IMR-90 (cell line): ENCODE measurements at regions not wholly inside any gene's neighbourhood (a gene's known extent, or its start where the extent isn't known, plus 50 kb on each side); places are given as distances from the start of the nearest gene placed in this dataset.

Experiments used
- ATAC-seq: fragments of 200-7000 bp; cut with Tn5 transposase; 2 replicates; pipeline ENCODE4 v1.9.1; 2020; ENCODE audit warnings: low read depth, mild to moderate bottlenecking, moderate library complexity
- BruUV-seq: library from RNA; stranded (reverse); fragments of 400-500 nt; replicated peaks from 2 replicates; lab custom pipeline; 2021; lab: Mats Ljungman, UMichigan
- CTCF ChIA-PET: fragments of 300-600 bp; formaldehyde crosslinking; extraction: SDS; loops from one replicate; lab custom pipeline; 2021; ENCODE audit warnings: antibody characterized with exemption; lab: Yijun Ruan, JAX
- POLR2A ChIA-PET: fragments of 300-600 bp; sonication (Branson Sonifier 250); formaldehyde crosslinking; loops from one replicate; lab custom pipeline; 2022; ENCODE audit warnings: antibody characterized with exemption; ENCODE audit not compliant: unreplicated experiment; lab: Charles Lee
- DNase-seq: peaks from one replicate; pipeline ENCODE4 v3.0.0; 2013
- H2AFZ ChIP-seq: replicated peaks from 2 replicates; pipeline ENCODE3; 2013; ENCODE audit warnings: low read length, mild to moderate bottlenecking; ENCODE audit not compliant: poor library complexity
- H2AK5ac ChIP-seq: 2 replicates; pipeline ENCODE4 v1.6.1; 2013; ENCODE audit warnings: low read depth, low read length, inconsistent platforms
- H2AK9ac ChIP-seq: replicated peaks from 2 replicates; pipeline ENCODE3; 2013; ENCODE audit warnings: mild to moderate bottlenecking, low read depth, low read length, moderate library complexity; ENCODE audit not compliant: poor library complexity
- H2BK120ac ChIP-seq: 2 replicates; pipeline ENCODE4 v1.6.1; 2013; ENCODE audit warnings: low read depth, low read length, inconsistent platforms
- H2BK15ac ChIP-seq: 3 replicates; pipeline ENCODE4 v1.6.1; 2013; ENCODE audit warnings: low read depth, low read length, inconsistent platforms
- H2BK20ac ChIP-seq: 2 replicates; pipeline ENCODE4 v1.6.1; 2013; ENCODE audit warnings: low read depth, mild to moderate bottlenecking, inconsistent platforms, low read length, moderate library complexity
- H2BK5ac ChIP-seq: 2 replicates; pipeline ENCODE4 v1.6.1; 2013; ENCODE audit warnings: mild to moderate bottlenecking, low read depth, low read length, inconsistent platforms; ENCODE audit not compliant: poor library complexity, severe bottlenecking
- H3K14ac ChIP-seq: replicated peaks from 2 replicates; pipeline ENCODE4 v1.6.1; 2013; ENCODE audit warnings: low read depth, low read length, inconsistent platforms
- H3K18ac ChIP-seq: 2 replicates; pipeline ENCODE4 v1.6.1; 2013; ENCODE audit warnings: low read depth, low read length, control low read depth
- H3K23ac ChIP-seq: 2 replicates; pipeline ENCODE4 v1.6.1; 2013; ENCODE audit warnings: low read depth, low read length, inconsistent platforms
- H3K27ac ChIP-seq: 2 replicates; pipeline ENCODE4 v1.5.1; 2013; ENCODE audit warnings: mild to moderate bottlenecking, control low read depth, low read length; ENCODE audit not compliant: insufficient read depth
- H3K27me3 ChIP-seq: 2 replicates; pipeline ENCODE4 v1.6.1; 2013; ENCODE audit warnings: low read length; ENCODE audit not compliant: control insufficient read depth, insufficient read depth
- H3K36me3 ChIP-seq: 2 replicates; pipeline ENCODE4 v1.6.1; 2013; ENCODE audit warnings: low read length, mixed read lengths; ENCODE audit not compliant: control insufficient read depth, insufficient read depth
- H3K4ac ChIP-seq: 2 replicates; pipeline ENCODE4 v1.6.1; 2013; ENCODE audit warnings: low read depth, low read length, inconsistent platforms
- H3K4me1 ChIP-seq: 2 replicates; pipeline ENCODE4 v1.6.1; 2013; ENCODE audit warnings: low read length, mixed read lengths; ENCODE audit not compliant: control insufficient read depth, insufficient read depth
- H3K4me2 ChIP-seq: 2 replicates; pipeline ENCODE4 v1.6.1; 2013; ENCODE audit warnings: low read depth, mild to moderate bottlenecking, control low read depth, low read length, moderate library complexity
- H3K4me3 ChIP-seq: 2 replicates; pipeline ENCODE4 v1.5.1; 2013; ENCODE audit warnings: low read depth, mild to moderate bottlenecking, control low read depth, low read length, moderate library complexity; ENCODE audit not compliant: insufficient read depth
- H3K56ac ChIP-seq: 2 replicates; pipeline ENCODE4 v1.6.1; 2013; ENCODE audit warnings: low read length, inconsistent platforms; ENCODE audit not compliant: insufficient read depth; ENCODE audit errors: extremely low read depth
- H3K79me1 ChIP-seq, 2 experiments: 2 replicates each; pipeline ENCODE4 v1.6.1; 2013; ENCODE audit warnings: low read length in 2 of 2, inconsistent platforms in 1 of 2, low read depth in 1 of 2
- H3K9ac ChIP-seq: 2 replicates; pipeline ENCODE4 v1.6.1; 2013; ENCODE audit warnings: low read depth, low read length, control low read depth
- H3K9me1 ChIP-seq: 2 replicates; pipeline ENCODE4 v1.6.1; 2013; ENCODE audit warnings: low read length, inconsistent platforms; ENCODE audit not compliant: insufficient read depth
- H3K9me3 ChIP-seq: 2 replicates; pipeline ENCODE4 v1.6.1; 2013; ENCODE audit warnings: low read length; ENCODE audit not compliant: control insufficient read depth, insufficient read depth
- H4K20me1 ChIP-seq: 2 replicates; pipeline ENCODE4 v1.6.1; 2013; ENCODE audit warnings: low read length, inconsistent platforms; ENCODE audit not compliant: insufficient read depth
- H4K5ac ChIP-seq: 2 replicates; pipeline ENCODE4 v1.6.1; 2013; ENCODE audit warnings: mild to moderate bottlenecking, low read depth, low read length, control low read depth
- H4K8ac ChIP-seq, 2 experiments: 2 replicates each; pipeline ENCODE4 v1.6.1; 2013; ENCODE audit warnings: low read depth in 2 of 2, low read length in 2 of 2, control low read depth in 1 of 2, inconsistent platforms in 1 of 2
- H4K91ac ChIP-seq: 2 replicates; pipeline ENCODE4 v1.6.1; 2013; ENCODE audit warnings: low read depth, low read length, inconsistent platforms; ENCODE audit not compliant: insufficient read depth
- ELK1 ChIP-seq: fragments of 150-350 bp; IDR thresholded peaks from 2 replicates; pipeline ENCODE4 v1.6.1; 2016; ENCODE audit warnings: low read depth, mild to moderate bottlenecking, low read length, moderate library complexity, borderline replicate concordance
- MAFK ChIP-seq: IDR thresholded peaks from 2 replicates; pipeline ENCODE4 v1.6.1; 2012; ENCODE audit warnings: low read depth, low read length, improper control_type of control experiment
- NFE2L2 ChIP-seq: fragments of 150-350 bp; IDR thresholded peaks from 2 replicates; pipeline ENCODE4 v1.6.1; 2016; ENCODE audit warnings: low read depth, mild to moderate bottlenecking, low read length
- POLR2A ChIP-seq: IDR thresholded peaks from 2 replicates; pipeline ENCODE4 v1.6.1; 2012; ENCODE audit warnings: mild to moderate bottlenecking, low read depth, low read length
- RFX5 ChIP-seq: IDR thresholded peaks from 2 replicates; pipeline ENCODE4 v1.8.0; 2012; ENCODE audit warnings: low read depth, mild to moderate bottlenecking, low read length, moderate library complexity
- WGBS, 2 experiments: methylation state at CpG; one replicate each; pipeline versions ENCODE4 v1.1.5 to v1.1.7; 2013; ENCODE audit warnings: missing lambda C conversion rate in 2 of 2; ENCODE audit not compliant: insufficient read length in 1 of 2; ENCODE audit errors: extremely low coverage in 2 of 2; 5-methylcytosine and 5-hydroxymethylcytosine counted together
- dilution Hi-C: fragments of 300-500 bp; cut with HindIII; formaldehyde crosslinking; loops from one replicate; pipeline ENCODE4 v1.14.3; 2018; ENCODE audit warnings: low sequenced_read_pairs; ENCODE audit not compliant: unreplicated experiment
- in situ Hi-C: fragments of 300-500 bp; cut with MboI; formaldehyde crosslinking; loops from 3 replicates; pipeline ENCODE4 v1.14.3; 2019; ENCODE audit warnings: low sequenced_read_pairs, inconsistent platforms, mixed read lengths
- intact Hi-C: fragments of 100-400 bp; cut with micrococcal nuclease; formaldehyde crosslinking; loops from 2 replicates; pipeline ENCODE4 v1.10.0; 2022

- in situ Hi-C loops = no loop called here
- no peak overlapping the region for H3K14ac ChIP-seq
- H2AK5ac ChIP-seq = no peak overlapping the region
- no peak overlapping the region for H3K27ac ChIP-seq
- H3K18ac ChIP-seq = no peak overlapping the region
- ATAC-seq = no peak
- no peak overlapping the region for H3K4ac ChIP-seq
- no peak overlapping the region for H2BK20ac ChIP-seq
- no peaks in the 10 kb centered on the region for H3K9me3 ChIP-seq
- H4K8ac ChIP-seq = no peak overlapping the region
- WGBS, 2 experiments = 50% methylated on average over 1 of the region's 5 CpGs; no CpG with 5 or more reads in 1 of the 2 experiments
- no peak overlapping the region for H2BK15ac ChIP-seq
- H2BK120ac ChIP-seq = no peak overlapping the region
- no peaks in the 10 kb centered on the region for H3K4me1 ChIP-seq
- no peak overlapping the region for H3K4me2 ChIP-seq
- CTCF ChIA-PET = interaction anchor here (0.9 kb wide), 1 partner anchor 12 kb away, joined by 3 read pairs; no protein-coding TSS in a partner anchor
- no peak overlapping the region for H4K5ac ChIP-seq
- no peak overlapping the region for H4K91ac ChIP-seq
- H2BK5ac ChIP-seq = no peak overlapping the region
- no peak for TF ChIP-seq MAFK
- TF ChIP-seq ELK1 = no peak
- no peak for TF ChIP-seq RFX5
- no peak for TF ChIP-seq NFE2L2
- no peak for TF ChIP-seq POLR2A
- no peak overlapping the region for H2AFZ ChIP-seq
- H3K36me3 ChIP-seq = no peaks in the 10 kb centered on the region
- no TSS peak for BruUV-seq
- H3K9ac ChIP-seq = no peak overlapping the region
- H4K20me1 ChIP-seq = no peaks in the 10 kb centered on the region
- dilution Hi-C loops = no loop called here
- H2AK9ac ChIP-seq = no peak overlapping the region
- peaks cover 17% of the 10 kb centered on the region; the same call in 1 of the 2 replicates for H3K27me3 ChIP-seq
- H3K4me3 ChIP-seq = no peak overlapping the region
- POLR2A ChIA-PET = no interaction called here
- 0 out of 2 replicates have a peak, but pooled peaks cover 3% of the 10 kb centered on the region for H3K9me1 ChIP-seq
- H3K56ac ChIP-seq = no peak overlapping the region
- no peaks in the 10 kb centered on the region for H3K79me1 ChIP-seq
- intact Hi-C loops = no loop called here
- no peak for DNase-seq
- no peak overlapping the region for H3K23ac ChIP-seq
Measured at GRCh38 chr20:40809361-40809760, 120.3 kb upstream of the MAFB start.
